ENCODE measurements at regions not wholly inside any gene's neighbourhood (a gene's known extent, or its start where the extent isn't known, plus 50 kb on each side); places are given as distances from the start of the nearest gene placed in this dataset.
A peak's percentile ranks its signal among the peaks of the same experiment; 100 is the strongest.
"Not testable (repeated sequence)": the region's sequence is repeated elsewhere in the genome, so short reads cannot be mapped to it uniquely, and the experiment has no call there.

DNA sequence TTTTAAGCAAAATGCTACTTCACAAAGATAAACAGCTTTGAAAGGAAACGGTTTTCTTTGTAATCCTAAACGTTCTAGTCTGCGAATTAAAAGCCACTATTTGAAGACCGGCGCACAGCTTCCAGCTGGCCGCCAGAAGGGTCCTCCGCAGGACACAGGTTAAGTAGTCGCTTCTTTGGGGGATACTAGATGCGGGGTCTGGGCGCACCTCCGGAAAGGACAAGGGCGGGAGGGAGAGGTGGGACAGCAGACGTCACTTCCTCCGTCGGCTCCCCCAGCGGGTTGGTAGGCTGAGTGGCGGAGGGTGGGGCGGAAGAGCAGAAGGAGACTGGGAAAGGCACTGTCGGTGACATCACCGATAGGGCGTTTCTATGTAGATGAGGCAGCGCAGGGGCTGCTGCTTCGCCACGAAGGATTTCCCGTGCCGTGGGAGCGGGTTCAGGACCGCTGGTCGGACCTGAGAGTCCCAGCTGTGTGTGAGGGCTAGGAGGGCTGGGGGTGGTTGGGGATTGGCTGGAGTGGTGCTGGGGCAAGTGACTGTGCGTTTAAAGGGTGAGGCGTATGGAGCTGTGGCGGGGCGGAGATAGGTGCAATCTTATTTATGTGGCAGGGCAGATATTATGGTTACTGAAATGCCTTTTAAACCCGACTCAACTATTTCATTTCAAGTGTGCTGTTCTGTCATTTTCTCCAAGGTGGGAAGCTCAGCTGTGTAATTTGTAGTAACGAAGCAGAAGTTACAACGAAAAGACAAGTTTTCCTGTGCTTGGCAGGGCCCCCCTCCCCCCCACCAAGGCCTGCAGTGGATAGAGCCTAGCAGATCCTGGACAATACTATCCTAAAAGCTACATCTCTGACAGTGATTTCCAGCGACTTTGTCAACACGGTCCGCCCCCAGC lies 158.3 kb upstream of the NOTCH2NLA start:
- H3K27me3 ChIP-seq (replicated peaks); H3K9me3 ChIP-seq (replicated peaks); H3K4me1 ChIP-seq (replicated peaks); H3K36me3 ChIP-seq: not testable (repeated sequence)
- H3K4me3 ChIP-seq: peak overlapping the region; percentile 35
- peak overlapping the region; percentile 100 for H3K27ac ChIP-seq
- peak; percentile 85 to 93 for DNase-seq (ENCODE audit: low read depth in 1 of 2, low spot score in 2 of 2)

DNA sequence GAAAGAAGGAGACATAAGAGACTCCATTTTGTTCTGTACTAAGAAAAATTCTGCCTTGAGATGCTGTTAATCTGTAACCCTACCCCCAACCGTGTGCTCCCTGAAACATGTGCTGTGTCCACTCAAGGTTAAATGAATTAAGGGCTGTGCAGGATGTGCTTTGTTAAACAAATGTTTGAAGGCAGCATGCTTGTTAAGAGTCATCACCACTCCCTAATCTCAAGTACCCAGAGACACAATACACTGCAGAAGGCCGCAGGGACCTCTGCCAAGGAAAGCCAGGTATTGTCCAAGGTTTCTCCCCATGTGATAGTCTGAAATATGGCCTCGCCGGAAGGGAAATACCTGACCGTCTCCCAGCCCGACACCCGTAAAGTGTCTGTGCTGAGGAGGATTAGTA lies 152.4 kb upstream of the NOTCH2NLA start:
- not testable (repeated sequence) for H3K27ac ChIP-seq; H3K9me3 ChIP-seq (replicated peaks); H3K36me3 ChIP-seq; H3K27me3 ChIP-seq (replicated peaks); DNase-seq (ENCODE audit: low read depth in 1 of 2, low spot score in 2 of 2); H3K4me3 ChIP-seq; H3K4me1 ChIP-seq (replicated peaks)

GRCh38 chr1:146376708-146377496 lies 148.1 kb upstream of the NOTCH2NLA start:
- H3K27me3 ChIP-seq (replicated peaks); H3K4me3 ChIP-seq; H3K4me1 ChIP-seq (replicated peaks); H3K36me3 ChIP-seq; H3K9me3 ChIP-seq (replicated peaks): not testable (repeated sequence)
- DNase-seq (ENCODE audit: low read depth in 1 of 2, low spot score in 2 of 2): peak; percentile 92 to 98
- H3K27ac ChIP-seq: peak overlapping the region; percentile 89

DNA sequence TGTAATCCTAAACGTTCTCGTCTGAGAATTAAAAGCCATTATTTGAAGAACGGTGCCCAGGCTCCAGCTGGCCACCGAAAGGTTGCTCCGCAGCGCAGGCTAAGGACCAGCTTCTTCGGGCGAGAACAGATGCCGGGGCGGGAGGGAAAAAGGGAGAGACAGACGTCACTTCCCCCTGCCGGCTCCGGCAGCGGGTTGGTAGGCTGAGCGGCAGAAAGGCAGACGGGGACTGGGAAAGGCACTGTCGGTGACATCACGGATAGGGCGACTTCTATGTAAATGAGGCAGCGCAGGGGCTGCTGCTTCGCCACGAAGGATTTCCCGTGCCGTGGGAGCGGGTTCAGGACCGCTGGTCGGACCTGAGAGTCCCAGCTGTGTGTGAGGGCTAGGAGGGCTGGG lies 147.5 kb upstream of the NOTCH2NLA start:
- not testable (repeated sequence) for H3K4me1 ChIP-seq (replicated peaks); H3K36me3 ChIP-seq; H3K9me3 ChIP-seq (replicated peaks); H3K27me3 ChIP-seq (replicated peaks)
- DNase-seq (ENCODE audit: low read depth in 1 of 2, low spot score in 2 of 2): peak; percentile 75 to 89
- H3K4me3 ChIP-seq: 0 out of 2 replicates have a peak overlapping the region, but pooled peaks have one; percentile 12
- H3K27ac ChIP-seq: peak overlapping the region; percentile 89

DNA sequence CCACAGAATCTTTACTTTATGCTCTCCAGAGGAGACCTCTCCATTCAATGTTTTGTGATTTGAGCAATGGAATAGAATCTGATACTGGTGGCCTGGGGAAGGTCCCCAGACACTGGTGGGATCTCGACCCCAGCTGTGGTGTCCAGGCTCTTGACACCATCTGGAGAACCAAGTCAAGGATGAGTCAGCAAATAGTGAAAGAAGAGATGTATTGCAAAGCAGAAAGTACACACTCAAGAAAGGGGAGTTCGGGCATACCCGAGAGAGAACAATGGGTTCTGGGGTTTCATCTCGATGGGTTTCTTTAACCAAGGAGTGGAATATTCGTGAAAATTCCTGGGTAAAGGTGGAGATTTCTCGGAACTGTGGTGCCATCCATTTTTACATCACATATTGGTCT lies 146.3 kb upstream of the NOTCH2NLA start:
- not testable (repeated sequence) for H3K4me3 ChIP-seq; H3K4me1 ChIP-seq (replicated peaks); H3K36me3 ChIP-seq; H3K9me3 ChIP-seq (replicated peaks); H3K27me3 ChIP-seq (replicated peaks); DNase-seq (ENCODE audit: low read depth in 1 of 2, low spot score in 2 of 2); H3K27ac ChIP-seq

- not testable (repeated sequence) for H3K36me3 ChIP-seq; H3K4me1 ChIP-seq (replicated peaks); H3K4me3 ChIP-seq; H3K27me3 ChIP-seq (replicated peaks); H3K9me3 ChIP-seq (replicated peaks); H3K27ac ChIP-seq
- peak; percentile 1 to 75 for DNase-seq (ENCODE audit: low read depth in 1 of 2, low spot score in 2 of 2)
Observed at GRCh38 chr1:146369940-146370339, 141.1 kb upstream of the NOTCH2NLA start.

DNA sequence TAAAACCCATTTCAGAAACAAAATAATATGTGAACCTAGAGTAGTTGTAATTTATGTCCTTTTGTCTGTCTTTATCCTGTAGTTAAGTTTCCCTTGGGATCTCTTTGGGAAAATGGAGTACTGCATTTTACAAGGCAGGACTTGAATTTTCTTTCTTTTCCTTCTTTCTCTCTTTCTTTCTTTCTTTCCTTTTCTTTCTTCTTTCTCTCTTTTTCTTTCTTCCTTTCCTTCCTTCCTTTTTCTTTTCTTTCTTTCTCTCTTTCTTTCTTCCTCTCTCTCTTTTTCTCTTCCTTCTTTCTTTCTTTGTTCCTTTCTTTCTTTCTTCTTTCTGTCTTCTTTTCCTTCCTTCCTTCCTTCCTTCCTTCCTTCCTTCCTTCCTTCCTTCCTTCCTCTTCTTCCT lies 126.6 kb upstream of the NOTCH2NLA start:
- DNase-seq (ENCODE audit: low read depth in 1 of 2, low spot score in 2 of 2); H3K4me3 ChIP-seq; H3K36me3 ChIP-seq; H3K27me3 ChIP-seq (replicated peaks); H3K27ac ChIP-seq; H3K9me3 ChIP-seq (replicated peaks); H3K4me1 ChIP-seq (replicated peaks): not testable (repeated sequence)

GRCh38 chr1:146326863-146327262 lies 98.0 kb upstream of the NOTCH2NLA start:
- H3K27ac ChIP-seq; H3K4me1 ChIP-seq (replicated peaks); H3K9me3 ChIP-seq (replicated peaks); H3K4me3 ChIP-seq; H3K36me3 ChIP-seq; DNase-seq (ENCODE audit: low read depth in 1 of 2, low spot score in 2 of 2); H3K27me3 ChIP-seq (replicated peaks): not testable (repeated sequence)

DNA sequence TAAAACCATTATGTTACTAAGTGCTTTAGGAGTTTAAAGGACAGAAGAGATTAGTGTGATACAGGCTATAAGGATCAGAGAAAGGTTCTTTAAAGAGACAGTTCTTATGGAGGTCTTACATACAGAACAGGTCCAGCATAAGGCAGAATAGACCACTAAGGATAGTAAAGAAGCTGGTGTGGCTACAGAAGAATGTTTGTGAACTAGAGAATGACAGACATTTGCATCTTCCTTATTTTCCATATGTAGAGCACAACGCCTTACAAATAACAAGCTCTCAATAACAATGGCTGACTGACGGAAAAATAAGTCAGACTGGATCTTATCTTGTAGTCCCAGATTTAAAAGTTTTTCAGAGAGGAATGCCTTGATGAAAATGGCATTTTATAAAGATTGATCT lies 95.6 kb upstream of the NOTCH2NLA start:
- H3K27ac ChIP-seq; H3K4me1 ChIP-seq (replicated peaks); H3K27me3 ChIP-seq (replicated peaks); H3K36me3 ChIP-seq; DNase-seq (ENCODE audit: low read depth in 1 of 2, low spot score in 2 of 2); H3K9me3 ChIP-seq (replicated peaks); H3K4me3 ChIP-seq: not testable (repeated sequence)

DNA sequence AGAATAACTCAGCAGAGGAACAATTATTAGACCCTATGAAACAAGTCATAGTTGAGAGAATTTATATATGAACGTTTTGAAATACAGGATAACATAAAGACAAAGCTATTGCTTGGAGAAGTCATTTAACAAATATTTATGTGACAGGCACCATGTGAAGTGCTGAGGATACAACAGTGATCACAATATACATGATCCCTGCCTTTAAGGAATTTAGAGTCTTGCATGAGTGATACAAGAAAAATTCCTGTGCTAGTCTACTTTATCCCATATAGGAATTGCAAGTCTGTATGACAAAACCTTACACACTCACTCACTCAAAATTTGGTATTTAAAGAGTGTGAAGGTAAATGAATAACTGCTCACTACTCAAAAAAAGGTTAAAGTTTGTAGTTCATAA lies 94.5 kb upstream of the NOTCH2NLA start:
- H3K27ac ChIP-seq; DNase-seq (ENCODE audit: low read depth in 1 of 2, low spot score in 2 of 2); H3K27me3 ChIP-seq (replicated peaks); H3K4me3 ChIP-seq; H3K36me3 ChIP-seq; H3K4me1 ChIP-seq (replicated peaks); H3K9me3 ChIP-seq (replicated peaks): not testable (repeated sequence)

GRCh38 chr1:146322893-146323292 lies 94.1 kb upstream of the NOTCH2NLA start:
- not testable (repeated sequence) for H3K27ac ChIP-seq; DNase-seq (ENCODE audit: low read depth in 1 of 2, low spot score in 2 of 2)

DNA sequence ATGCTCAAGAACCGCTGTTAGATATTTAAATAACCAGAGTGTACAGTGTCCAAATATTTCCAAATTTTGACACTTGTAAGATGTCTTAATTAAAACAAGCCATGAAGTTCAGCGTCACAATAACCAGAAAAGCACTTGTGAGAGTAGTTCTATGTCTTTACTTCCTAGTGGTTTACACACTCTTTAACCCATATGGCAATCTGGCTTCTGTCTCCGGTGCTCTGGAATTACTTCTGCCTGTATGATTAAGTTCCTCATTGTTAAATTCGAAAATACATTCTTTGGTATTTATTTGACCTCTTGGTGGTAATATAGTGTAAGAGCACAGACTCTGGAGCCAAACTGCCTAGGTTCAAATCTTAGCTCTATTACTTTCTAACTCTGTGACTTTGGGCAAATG lies 89.9 kb upstream of the NOTCH2NLA start:
- not testable (repeated sequence) for H3K9me3 ChIP-seq (replicated peaks); H3K4me1 ChIP-seq (replicated peaks); H3K27me3 ChIP-seq (replicated peaks)

More at GRCh38 chr1:146322893-146323292, 94.1 kb upstream of the NOTCH2NLA start:
- H3K4me3 ChIP-seq; H3K4me1 ChIP-seq (replicated peaks); H3K27me3 ChIP-seq (replicated peaks); H3K36me3 ChIP-seq; H3K9me3 ChIP-seq (replicated peaks): not testable (repeated sequence)

DNA sequence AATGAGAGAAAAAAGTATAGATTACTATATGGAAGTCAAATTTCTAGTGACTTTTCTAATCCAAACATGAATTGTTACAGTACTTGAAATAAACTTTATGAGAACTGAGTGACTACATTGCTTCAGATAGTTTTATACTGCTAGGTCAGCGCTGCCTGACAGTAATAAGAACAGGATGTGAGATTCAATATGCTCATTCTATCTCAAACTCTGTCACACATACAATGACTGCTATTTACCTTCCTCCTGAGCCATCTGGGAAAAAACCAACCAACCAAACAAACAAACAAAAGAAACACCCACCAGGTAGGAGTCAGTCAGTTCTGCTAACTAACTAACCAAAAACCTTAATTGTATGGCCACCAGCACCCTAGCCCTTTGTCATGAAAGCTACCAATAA lies 89.0 kb upstream of the NOTCH2NLA start:
- not testable (repeated sequence) for DNase-seq (ENCODE audit: low read depth in 1 of 2, low spot score in 2 of 2); H3K4me3 ChIP-seq; H3K9me3 ChIP-seq (replicated peaks); H3K27ac ChIP-seq; H3K27me3 ChIP-seq (replicated peaks); H3K4me1 ChIP-seq (replicated peaks); H3K36me3 ChIP-seq

More for the DNA sequence above, 89.9 kb upstream of the NOTCH2NLA start:
- not testable (repeated sequence) for H3K36me3 ChIP-seq; H3K4me3 ChIP-seq; H3K27ac ChIP-seq; DNase-seq (ENCODE audit: low read depth in 1 of 2, low spot score in 2 of 2)

- H3K36me3 ChIP-seq; DNase-seq (ENCODE audit: low read depth in 1 of 2, low spot score in 2 of 2); H3K4me1 ChIP-seq (replicated peaks); H3K9me3 ChIP-seq (replicated peaks); H3K27me3 ChIP-seq (replicated peaks); H3K27ac ChIP-seq; H3K4me3 ChIP-seq: not testable (repeated sequence)
Observed at GRCh38 chr1:146314449-146315246, 85.8 kb upstream of the NOTCH2NLA start.

Measured in SJSA1 (cell line).